ENCODE measurements at regions not wholly inside any gene's neighbourhood (a gene's known extent, or its start where the extent isn't known, plus 50 kb on each side); places are given as distances from the start of the nearest gene placed in this dataset.

GRCh38 chr2:100753444-100753843 lies 66.5 kb upstream of the NPAS2 start:
- TF ChIP-seq TBL1XR1 (IDR thresholded peaks at IDR 0.05; ENCODE audit: low read depth, low read length) (no peak), NR2C2 (IDR thresholded peaks at IDR 0.05; ENCODE audit: borderline replicate concordance, control insufficient read depth, insufficient read length, low read depth) (no peak), NFYB (IDR thresholded peaks at IDR 0.05; ENCODE audit: insufficient read depth, low read depth, low read length) (no peak), NFIC (IDR thresholded peaks at IDR 0.05; ENCODE audit: low read depth, low read length) (no peak), CTCF (IDR thresholded peaks at IDR 0.05 in 2 of 3, conservative IDR thresholded peaks at IDR 0.05 in 1 of 3; ENCODE audit: control insufficient read depth in 2 of 3, extremely low read depth in 1 of 3, insufficient read depth in 1 of 3, low read depth in 3 of 3, low read length in 3 of 3) (no peak), JUND (IDR thresholded peaks at IDR 0.05; ENCODE audit: low read depth, low read length) (no peak), NRF1 (conservative IDR thresholded peaks at IDR 0.05; ENCODE audit: low read depth, low read length) (no peak), HDAC2 (IDR thresholded peaks at IDR 0.05) (no peak), BHLHE40 (IDR thresholded peaks at IDR 0.05; ENCODE audit: borderline replicate concordance in 1 of 2, low read depth in 2 of 2, low read length in 1 of 2) (no peak), SIN3A (IDR thresholded peaks at IDR 0.05; ENCODE audit: low read depth, low read length) (no peak), CREB1 (IDR thresholded peaks at IDR 0.05; ENCODE audit: low read depth) (no peak), TAF1 (IDR thresholded peaks at IDR 0.05; ENCODE audit: borderline replicate concordance, low read depth, low read length) (no peak)
- TF ChIP-seq, protein P1, sequence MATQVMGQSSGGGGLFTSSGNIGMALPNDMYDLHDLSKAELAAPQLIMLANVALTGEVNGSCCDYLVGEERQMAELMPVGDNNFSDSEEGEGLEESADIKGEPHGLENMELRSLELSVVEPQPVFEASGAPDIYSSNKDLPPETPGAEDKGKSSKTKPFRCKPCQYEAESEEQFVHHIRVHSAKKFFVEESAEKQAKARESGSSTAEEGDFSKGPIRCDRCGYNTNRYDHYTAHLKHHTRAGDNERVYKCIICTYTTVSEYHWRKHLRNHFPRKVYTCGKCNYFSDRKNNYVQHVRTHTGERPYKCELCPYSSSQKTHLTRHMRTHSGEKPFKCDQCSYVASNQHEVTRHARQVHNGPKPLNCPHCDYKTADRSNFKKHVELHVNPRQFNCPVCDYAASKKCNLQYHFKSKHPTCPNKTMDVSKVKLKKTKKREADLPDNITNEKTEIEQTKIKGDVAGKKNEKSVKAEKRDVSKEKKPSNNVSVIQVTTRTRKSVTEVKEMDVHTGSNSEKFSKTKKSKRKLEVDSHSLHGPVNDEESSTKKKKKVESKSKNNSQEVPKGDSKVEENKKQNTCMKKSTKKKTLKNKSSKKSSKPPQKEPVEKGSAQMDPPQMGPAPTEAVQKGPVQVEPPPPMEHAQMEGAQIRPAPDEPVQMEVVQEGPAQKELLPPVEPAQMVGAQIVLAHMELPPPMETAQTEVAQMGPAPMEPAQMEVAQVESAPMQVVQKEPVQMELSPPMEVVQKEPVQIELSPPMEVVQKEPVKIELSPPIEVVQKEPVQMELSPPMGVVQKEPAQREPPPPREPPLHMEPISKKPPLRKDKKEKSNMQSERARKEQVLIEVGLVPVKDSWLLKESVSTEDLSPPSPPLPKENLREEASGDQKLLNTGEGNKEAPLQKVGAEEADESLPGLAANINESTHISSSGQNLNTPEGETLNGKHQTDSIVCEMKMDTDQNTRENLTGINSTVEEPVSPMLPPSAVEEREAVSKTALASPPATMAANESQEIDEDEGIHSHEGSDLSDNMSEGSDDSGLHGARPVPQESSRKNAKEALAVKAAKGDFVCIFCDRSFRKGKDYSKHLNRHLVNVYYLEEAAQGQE (IDR thresholded peaks at IDR 0.05; ENCODE audit: low read depth, low read length) = no peak
- TF ChIP-seq, protein P2, sequence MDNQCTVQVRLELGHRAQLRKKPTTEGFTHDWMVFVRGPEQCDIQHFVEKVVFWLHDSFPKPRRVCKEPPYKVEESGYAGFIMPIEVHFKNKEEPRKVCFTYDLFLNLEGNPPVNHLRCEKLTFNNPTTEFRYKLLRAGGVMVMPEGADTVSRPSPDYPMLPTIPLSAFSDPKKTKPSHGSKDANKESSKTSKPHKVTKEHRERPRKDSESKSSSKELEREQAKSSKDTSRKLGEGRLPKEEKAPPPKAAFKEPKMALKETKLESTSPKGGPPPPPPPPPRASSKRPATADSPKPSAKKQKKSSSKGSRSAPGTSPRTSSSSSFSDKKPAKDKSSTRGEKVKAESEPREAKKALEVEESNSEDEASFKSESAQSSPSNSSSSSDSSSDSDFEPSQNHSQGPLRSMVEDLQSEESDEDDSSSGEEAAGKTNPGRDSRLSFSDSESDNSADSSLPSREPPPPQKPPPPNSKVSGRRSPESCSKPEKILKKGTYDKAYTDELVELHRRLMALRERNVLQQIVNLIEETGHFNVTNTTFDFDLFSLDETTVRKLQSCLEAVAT (IDR thresholded peaks at IDR 0.05) = no peak

All from GM12878 (cell line).